ENCODE measurements at regions not wholly inside any gene's neighbourhood (a gene's known extent, or its start where the extent isn't known, plus 50 kb on each side); places are given as distances from the start of the nearest gene placed in this dataset.

DNA sequence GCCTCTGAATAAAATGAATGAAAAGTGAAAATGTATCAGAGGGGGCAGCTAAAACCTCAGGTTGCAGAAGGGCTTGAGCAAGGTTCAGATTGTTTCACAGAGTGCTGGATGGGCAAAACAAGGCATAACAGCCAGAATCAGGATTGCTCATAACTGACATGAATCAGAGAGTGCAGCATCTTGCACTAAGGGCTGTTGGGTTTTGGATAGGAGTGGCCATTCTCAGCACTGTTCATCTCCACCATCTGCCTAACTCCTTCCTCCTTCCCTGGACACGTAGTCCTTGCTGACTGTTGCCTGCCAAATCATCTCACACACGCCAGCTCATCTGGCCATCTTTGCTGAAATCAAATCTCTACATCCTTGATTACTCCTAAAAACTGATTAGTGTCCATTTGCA is 75.3 kb upstream of the C1QTNF7 start:
- no peak overlapping the region for H3K4me2 ChIP-seq (ENCODE audit: low read length)
- no peaks in the 10 kb centered on the region for H3K27me3 ChIP-seq (ENCODE audit: insufficient read depth, low read depth, low read length)
- no peak for TF ChIP-seq SMC3 (conservative IDR thresholded peaks at IDR 0.05; ENCODE audit: poor library complexity)
- TF ChIP-seq TAF1 (IDR thresholded peaks at IDR 0.05; ENCODE audit: low read depth), result no peak
- TF ChIP-seq POLR2AphosphoS5 (IDR thresholded peaks at IDR 0.05), result no peak
- TF ChIP-seq, protein P1, sequence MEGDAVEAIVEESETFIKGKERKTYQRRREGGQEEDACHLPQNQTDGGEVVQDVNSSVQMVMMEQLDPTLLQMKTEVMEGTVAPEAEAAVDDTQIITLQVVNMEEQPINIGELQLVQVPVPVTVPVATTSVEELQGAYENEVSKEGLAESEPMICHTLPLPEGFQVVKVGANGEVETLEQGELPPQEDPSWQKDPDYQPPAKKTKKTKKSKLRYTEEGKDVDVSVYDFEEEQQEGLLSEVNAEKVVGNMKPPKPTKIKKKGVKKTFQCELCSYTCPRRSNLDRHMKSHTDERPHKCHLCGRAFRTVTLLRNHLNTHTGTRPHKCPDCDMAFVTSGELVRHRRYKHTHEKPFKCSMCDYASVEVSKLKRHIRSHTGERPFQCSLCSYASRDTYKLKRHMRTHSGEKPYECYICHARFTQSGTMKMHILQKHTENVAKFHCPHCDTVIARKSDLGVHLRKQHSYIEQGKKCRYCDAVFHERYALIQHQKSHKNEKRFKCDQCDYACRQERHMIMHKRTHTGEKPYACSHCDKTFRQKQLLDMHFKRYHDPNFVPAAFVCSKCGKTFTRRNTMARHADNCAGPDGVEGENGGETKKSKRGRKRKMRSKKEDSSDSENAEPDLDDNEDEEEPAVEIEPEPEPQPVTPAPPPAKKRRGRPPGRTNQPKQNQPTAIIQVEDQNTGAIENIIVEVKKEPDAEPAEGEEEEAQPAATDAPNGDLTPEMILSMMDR (IDR thresholded peaks at IDR 0.05; ENCODE audit: poor library complexity, severe bottlenecking), result no peak
- no peak for TF ChIP-seq EP300 (conservative IDR thresholded peaks at IDR 0.05; ENCODE audit: poor library complexity, severe bottlenecking)
- no peak for TF ChIP-seq EZH2 (IDR thresholded peaks at IDR 0.05; ENCODE audit: borderline replicate concordance, insufficient read depth, low read length, poor library complexity, severe bottlenecking)
- TF ChIP-seq, protein P2, sequence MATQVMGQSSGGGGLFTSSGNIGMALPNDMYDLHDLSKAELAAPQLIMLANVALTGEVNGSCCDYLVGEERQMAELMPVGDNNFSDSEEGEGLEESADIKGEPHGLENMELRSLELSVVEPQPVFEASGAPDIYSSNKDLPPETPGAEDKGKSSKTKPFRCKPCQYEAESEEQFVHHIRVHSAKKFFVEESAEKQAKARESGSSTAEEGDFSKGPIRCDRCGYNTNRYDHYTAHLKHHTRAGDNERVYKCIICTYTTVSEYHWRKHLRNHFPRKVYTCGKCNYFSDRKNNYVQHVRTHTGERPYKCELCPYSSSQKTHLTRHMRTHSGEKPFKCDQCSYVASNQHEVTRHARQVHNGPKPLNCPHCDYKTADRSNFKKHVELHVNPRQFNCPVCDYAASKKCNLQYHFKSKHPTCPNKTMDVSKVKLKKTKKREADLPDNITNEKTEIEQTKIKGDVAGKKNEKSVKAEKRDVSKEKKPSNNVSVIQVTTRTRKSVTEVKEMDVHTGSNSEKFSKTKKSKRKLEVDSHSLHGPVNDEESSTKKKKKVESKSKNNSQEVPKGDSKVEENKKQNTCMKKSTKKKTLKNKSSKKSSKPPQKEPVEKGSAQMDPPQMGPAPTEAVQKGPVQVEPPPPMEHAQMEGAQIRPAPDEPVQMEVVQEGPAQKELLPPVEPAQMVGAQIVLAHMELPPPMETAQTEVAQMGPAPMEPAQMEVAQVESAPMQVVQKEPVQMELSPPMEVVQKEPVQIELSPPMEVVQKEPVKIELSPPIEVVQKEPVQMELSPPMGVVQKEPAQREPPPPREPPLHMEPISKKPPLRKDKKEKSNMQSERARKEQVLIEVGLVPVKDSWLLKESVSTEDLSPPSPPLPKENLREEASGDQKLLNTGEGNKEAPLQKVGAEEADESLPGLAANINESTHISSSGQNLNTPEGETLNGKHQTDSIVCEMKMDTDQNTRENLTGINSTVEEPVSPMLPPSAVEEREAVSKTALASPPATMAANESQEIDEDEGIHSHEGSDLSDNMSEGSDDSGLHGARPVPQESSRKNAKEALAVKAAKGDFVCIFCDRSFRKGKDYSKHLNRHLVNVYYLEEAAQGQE (IDR thresholded peaks at IDR 0.05; ENCODE audit: borderline replicate concordance), result no peak
- no peak for TF ChIP-seq RAD21 (conservative IDR thresholded peaks at IDR 0.05)
- no peak for TF ChIP-seq MXI1 (conservative IDR thresholded peaks at IDR 0.05; ENCODE audit: poor library complexity, severe bottlenecking)
- H3K4me3 ChIP-seq (ENCODE audit: low read length), result no peak overlapping the region
- H3K9ac ChIP-seq (ENCODE audit: low read length), result no peak overlapping the region
- no peaks in the 10 kb centered on the region for H3K9me2 ChIP-seq (ENCODE audit: insufficient read depth, low read length)
- no peak overlapping the region for H2AFZ ChIP-seq (ENCODE audit: low read depth, low read length)
- H3K79me2 ChIP-seq (replicated peaks; ENCODE audit: insufficient read depth, low read length), result no peaks in the 10 kb centered on the region
- H3K9me3 ChIP-seq (ENCODE audit: low read length), result no peaks in the 10 kb centered on the region
- no peaks in the 10 kb centered on the region for H3K36me3 ChIP-seq (ENCODE audit: insufficient read depth, low read length)
- no peak overlapping the region for H3K27ac ChIP-seq (ENCODE audit: low read length)
- H4K20me1 ChIP-seq (ENCODE audit: insufficient read depth), result no peaks in the 10 kb centered on the region
- H3F3A ChIP-seq (ENCODE audit: insufficient read depth, low read length, poor library complexity, severe bottlenecking), result no peaks in the 10 kb centered on the region

DNA sequence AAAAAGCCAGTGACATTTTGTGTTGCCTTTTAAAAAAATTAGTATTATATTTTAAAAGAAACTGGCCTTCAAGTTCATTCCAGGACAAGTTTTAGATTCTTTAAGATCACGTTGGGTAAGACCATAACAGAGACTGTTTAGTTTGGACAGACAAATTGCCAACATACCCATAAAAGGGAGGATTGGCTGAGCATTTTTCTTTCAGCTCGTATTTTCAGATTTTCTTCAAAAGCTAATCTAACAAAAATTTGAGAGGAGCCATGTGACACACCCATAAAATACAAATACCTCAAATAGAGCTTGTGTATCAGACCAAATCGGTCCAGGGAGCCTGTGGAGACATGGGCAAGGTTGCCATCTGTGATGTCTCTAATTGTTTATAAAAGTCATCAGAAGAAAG is 74.6 kb upstream of the C1QTNF7 start:
- H3F3A ChIP-seq (ENCODE audit: insufficient read depth, low read length, poor library complexity, severe bottlenecking), result no peaks in the 10 kb centered on the region
- no peak overlapping the region for H3K27ac ChIP-seq (ENCODE audit: low read length)
- H3K4me3 ChIP-seq (ENCODE audit: low read length), result no peak overlapping the region
- H2AFZ ChIP-seq (ENCODE audit: low read depth, low read length), result no peak overlapping the region
- H3K9me3 ChIP-seq (ENCODE audit: low read length), result no peaks in the 10 kb centered on the region
- H3K9me2 ChIP-seq (ENCODE audit: insufficient read depth, low read length), result no peaks in the 10 kb centered on the region
- H3K4me2 ChIP-seq (ENCODE audit: low read length), result no peak overlapping the region
- H3K79me2 ChIP-seq (replicated peaks; ENCODE audit: insufficient read depth, low read length), result no peaks in the 10 kb centered on the region
- no peaks in the 10 kb centered on the region for H3K27me3 ChIP-seq (ENCODE audit: insufficient read depth, low read depth, low read length)
- H4K20me1 ChIP-seq (ENCODE audit: insufficient read depth), result no peaks in the 10 kb centered on the region
- H3K9ac ChIP-seq (ENCODE audit: low read length), result no peak overlapping the region
- TF ChIP-seq EP300 (conservative IDR thresholded peaks at IDR 0.05; ENCODE audit: poor library complexity, severe bottlenecking) (no peak), SMC3 (conservative IDR thresholded peaks at IDR 0.05; ENCODE audit: poor library complexity) (no peak), RAD21 (conservative IDR thresholded peaks at IDR 0.05) (no peak), POLR2AphosphoS5 (IDR thresholded peaks at IDR 0.05) (no peak), MXI1 (conservative IDR thresholded peaks at IDR 0.05; ENCODE audit: poor library complexity, severe bottlenecking) (no peak), EZH2 (IDR thresholded peaks at IDR 0.05; ENCODE audit: borderline replicate concordance, insufficient read depth, low read length, poor library complexity, severe bottlenecking) (no peak)
- TF ChIP-seq, protein P1 (IDR thresholded peaks at IDR 0.05; ENCODE audit: poor library complexity, severe bottlenecking), result no peak
- TF ChIP-seq, protein P2 (IDR thresholded peaks at IDR 0.05; ENCODE audit: borderline replicate concordance), result no peak
- H3K36me3 ChIP-seq (ENCODE audit: insufficient read depth, low read length), result no peaks in the 10 kb centered on the region

Measured in neural cell (in vitro differentiated cells).